Heart right ventricle (tissue), 16 donors: ENCODE measurements at regions not wholly inside any gene's neighbourhood (a gene's known extent, or its start where the extent isn't known, plus 50 kb on each side); places are given as distances from the start of the nearest gene placed in this dataset.
A peak's percentile ranks its signal among the peaks of the same experiment; 100 is the strongest.

ENCODE experiments used
- ATAC-seq, 8 donors: fragments of 200-7000 bp; cut with Tn5 transposase; one replicate each; pipeline ENCODE4 v1.9.1; 2020; ENCODE audit warnings: mild to moderate bottlenecking in 8 of 8, moderate library complexity in 8 of 8, moderate number of reproducible peaks in 1 of 8
- DNase-seq, 2 donors: peaks; one replicate each; pipeline ENCODE4 v3.0.0-alpha.2; 2020
- H3K27ac ChIP-seq, 10 donors: fragments of 200-600 bp; sonication (generic) in 2 of 10; one replicate each; pipeline versions ENCODE4 v1.5.0 to v1.8.0; 2020 to 2022; ENCODE audit warnings: mild to moderate bottlenecking in 3 of 10
- H3K27me3 ChIP-seq, 7 donors: fragments of 200-600 bp; one replicate each; pipeline ENCODE4 v1.8.0; 2021 to 2022; ENCODE audit warnings: mild to moderate bottlenecking in 2 of 7
- H3K36me3 ChIP-seq, 9 donors: fragments of 200-600 bp; sonication (generic) in 1 of 9; one replicate each; pipeline versions ENCODE4 v1.5.0 to v1.8.0; 2020 to 2022; ENCODE audit warnings: mild to moderate bottlenecking in 2 of 9
- H3K4me1 ChIP-seq, 9 donors: fragments of 200-600 bp; sonication (generic) in 1 of 9; one replicate each; pipeline versions ENCODE4 v1.5.0 to v1.8.0; 2020 to 2022; ENCODE audit warnings: mild to moderate bottlenecking in 4 of 9
- H3K4me3 ChIP-seq, 10 donors: fragments of 200-600 bp; sonication (generic) in 2 of 10; one replicate each; pipeline versions ENCODE4 v1.5.0 to v1.8.0; 2020 to 2022; ENCODE audit warnings: mild to moderate bottlenecking in 7 of 10, moderate library complexity in 2 of 10
- H3K9me3 ChIP-seq, 11 donors: fragments of 200-600 bp in 10 of 11; sonication (generic) in 2 of 11; one replicate each; pipeline versions ENCODE4 v1.5.0 to v1.8.0; 2013 to 2022; ENCODE audit warnings: mild to moderate bottlenecking in 2 of 11, control low read depth in 1 of 11, moderate library complexity in 1 of 11
- WGBS, 2 donors: extraction: QIAGEN DNeasy Blood & Tissue Kit; methylation state at CpG; one replicate each; pipeline ENCODE4 v1.1.7; 2013; ENCODE audit warnings: inconsistent platforms in 1 of 2; 5-methylcytosine and 5-hydroxymethylcytosine counted together
- intact Hi-C, 10 donors: fragments of 100-400 bp; cut with DNase I; formaldehyde crosslinking; loops; one replicate each; pipeline versions ENCODE4 v1.11.1 to v1.14.2; 2022
- TF ChIP-seq, protein P1 (sequence below), 9 donors: fragments of 200-600 bp; sonication (generic) in 2 of 9; IDR thresholded peaks; one replicate each; pipeline versions ENCODE4 v1.5.0 to v1.8.0; 2021 to 2022; ENCODE audit warnings: antibody characterized with exemption in 9 of 9, mild to moderate bottlenecking in 5 of 9, moderate library complexity in 1 of 9
- donor health status: Arrhythmogenic right ventricular cardiomyopathy.
- donor health status: ischemic (EF 13 %, LVEDD 7.1; RV severe dilation, severe dysfunction).
- donor health status: healthy with polysubstance abuse.
- donor health status: DM: no; HTN: yes; CAD: no.
- donor health status: DM: no; HTN: no; CAD: no.
- donor health status: ischemic (EF 25% LVEDD 6.9; RV normal size, moderate dysfunction).
- donor health status: ischemic (EF 25% LVEDD 5.7; RV mildly dilated, moderate dysfunction).
- donor health status: healthy.
- donor health status: DM: yes; HTN: yes; CAD: no.
- donor health status: Ischemic cardiomyopathy.
- donor health status: ischemic (EF 35%, LVEDD 5.7; RV mildly dilated, moderate dysfunction).
- donor health status: nonischemic (EF 11% LVEDD 7.7; RV severe dilation, severe dysfunction).
- donor health status: DM: yes; HTN: yes; CAD: no.
- donor health status: PGD.
- donor health status: ischemic (EF 29% LVEDD 5.4; RV normal size, mild dysfunction).
- donor health status: nonischemic (EF 23%, LVEDD 6.1; RV moderate dilation, normal function).

DNA sequence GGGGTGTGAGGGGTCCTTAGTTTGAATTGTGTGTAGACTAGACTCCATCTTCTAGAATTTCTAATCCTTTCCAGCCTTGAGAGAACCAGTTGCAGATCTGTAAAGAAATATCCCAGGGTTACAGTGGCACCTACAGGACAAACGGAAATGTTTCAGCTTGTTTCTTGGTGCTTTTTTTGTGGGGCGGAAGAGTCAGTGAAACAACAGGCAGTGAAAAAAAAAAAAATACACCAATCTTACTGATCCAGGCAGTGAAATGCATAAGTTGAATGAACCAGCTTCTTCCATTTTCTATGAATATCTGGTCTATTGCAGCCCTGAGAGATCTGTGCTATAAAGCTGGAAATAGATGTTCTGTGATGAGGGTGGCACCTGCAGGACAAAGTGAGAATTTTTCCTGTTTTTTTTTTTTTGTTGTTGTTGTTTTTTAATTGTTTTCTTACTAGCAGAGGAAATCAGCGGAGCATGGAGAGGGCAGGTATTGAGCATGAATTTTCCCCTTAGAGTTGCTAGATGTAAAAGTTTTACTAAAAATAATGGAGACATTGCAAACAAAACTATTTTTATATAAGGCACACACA, 81.9 kb upstream of the DYNC1I1 start:
- Histone ChIP-seq H3K4me3 (peak overlapping the region in 2 of 10 donors; percentile 3 to 33), H3K36me3 (no peaks in the 10 kb centered on the region), H3K9me3 (no peaks in the 10 kb centered on the region), H3K27ac (no peak overlapping the region), H3K4me1 (peaks cover 0 to 8% (median 0%) of the 10 kb centered on the region in 9 donors), H3K27me3 (no peaks in the 10 kb centered on the region)
- peak in 1 of 2 donors; percentile 16 for DNase-seq
- intact Hi-C loops, result loop anchor here in 2 of 10 donors (1.0 to 10.0 kb wide), 3 partner anchors 180 to 1406 kb away; no protein-coding TSS in a partner anchor
- 6 to 12% methylated on average over 3 of the region's 3 CpGs for WGBS, 2 donors
- ATAC-seq, result peak; percentile 36 to 82 (median 61)
- TF ChIP-seq, protein P1, sequence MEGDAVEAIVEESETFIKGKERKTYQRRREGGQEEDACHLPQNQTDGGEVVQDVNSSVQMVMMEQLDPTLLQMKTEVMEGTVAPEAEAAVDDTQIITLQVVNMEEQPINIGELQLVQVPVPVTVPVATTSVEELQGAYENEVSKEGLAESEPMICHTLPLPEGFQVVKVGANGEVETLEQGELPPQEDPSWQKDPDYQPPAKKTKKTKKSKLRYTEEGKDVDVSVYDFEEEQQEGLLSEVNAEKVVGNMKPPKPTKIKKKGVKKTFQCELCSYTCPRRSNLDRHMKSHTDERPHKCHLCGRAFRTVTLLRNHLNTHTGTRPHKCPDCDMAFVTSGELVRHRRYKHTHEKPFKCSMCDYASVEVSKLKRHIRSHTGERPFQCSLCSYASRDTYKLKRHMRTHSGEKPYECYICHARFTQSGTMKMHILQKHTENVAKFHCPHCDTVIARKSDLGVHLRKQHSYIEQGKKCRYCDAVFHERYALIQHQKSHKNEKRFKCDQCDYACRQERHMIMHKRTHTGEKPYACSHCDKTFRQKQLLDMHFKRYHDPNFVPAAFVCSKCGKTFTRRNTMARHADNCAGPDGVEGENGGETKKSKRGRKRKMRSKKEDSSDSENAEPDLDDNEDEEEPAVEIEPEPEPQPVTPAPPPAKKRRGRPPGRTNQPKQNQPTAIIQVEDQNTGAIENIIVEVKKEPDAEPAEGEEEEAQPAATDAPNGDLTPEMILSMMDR (IDR thresholded peaks at IDR 0.05), result peak; percentile 35 to 77 (median 60)

- ATAC-seq (peak in 6 of 8 donors; percentile 17 to 73 (median 50)), DNase-seq (no peak)
- H3K4me1 ChIP-seq, result peaks cover 0 to 17% (median 4%) of the 10 kb centered on the region in 9 donors
- intact Hi-C loops, result loop anchor here in 8 of 10 donors (2.0 to 10.0 kb wide), 5 partner anchors 94 to 177 kb away; partner anchors contain the start of gene PDK4 (in 2 of the 8)
- TF ChIP-seq, protein P1 (IDR thresholded peaks at IDR 0.05), result no peak
- no peak overlapping the region for H3K4me3 ChIP-seq
- WGBS, 2 donors, result 73 to 79% methylated on average over 7 of the region's 7 CpGs
- no peaks in the 10 kb centered on the region for H3K9me3 ChIP-seq
- no peaks in the 10 kb centered on the region for H3K27me3 ChIP-seq
- H3K27ac ChIP-seq, result no peak overlapping the region
- no peaks in the 10 kb centered on the region for H3K36me3 ChIP-seq
These were observed 83.3 kb upstream of the DYNC1I1 start for GRCh38 chr7:95688931-95689495.

- no peaks in the 10 kb centered on the region for H3K27me3 ChIP-seq
- ATAC-seq (peak in 6 of 8 donors; percentile 16 to 52 (median 44)), DNase-seq (peak in 1 of 2 donors; percentile 17)
- WGBS, 2 donors, result 14 to 19% methylated on average over 4 of the region's 4 CpGs
- H3K9me3 ChIP-seq, result no peaks in the 10 kb centered on the region
- no peak overlapping the region for H3K27ac ChIP-seq
- H3K36me3 ChIP-seq, result no peaks in the 10 kb centered on the region
- intact Hi-C loops, result loop anchor here (1.0 to 10.0 kb wide), 7 partner anchors 93 to 176 kb away; partner anchors contain the start of gene PDK4 (in 2 of the 10)
- H3K4me1 ChIP-seq, result peaks cover 0 to 23% (median 4%) of the 10 kb centered on the region in 9 donors
- TF ChIP-seq, protein P1 (IDR thresholded peaks at IDR 0.05), result peak; percentile 5 to 61 (median 48)
- H3K4me3 ChIP-seq, result no peak overlapping the region
These were observed 84.5 kb upstream of the DYNC1I1 start for GRCh38 chr7:95687759-95688343.

GRCh38 chr7:95686109-95686508, 86.2 kb upstream of the DYNC1I1 start:
- Histone ChIP-seq H3K27ac (no peak overlapping the region), H3K27me3 (no peaks in the 10 kb centered on the region), H3K4me1 (peaks cover 0 to 26% (median 4%) of the 10 kb centered on the region in 9 donors), H3K9me3 (no peaks in the 10 kb centered on the region), H3K36me3 (no peaks in the 10 kb centered on the region), H3K4me3 (no peak overlapping the region)
- TF ChIP-seq, protein P1 (IDR thresholded peaks at IDR 0.05), result peak in 8 of 9 donors; percentile 37 to 71 (median 56)
- 11 to 16% methylated on average over 4 of the region's 4 CpGs for WGBS, 2 donors
- intact Hi-C loops, result loop anchor here in 9 of 10 donors (1.0 to 10.0 kb wide), 7 partner anchors 91 to 175 kb away; partner anchors contain the start of gene PDK4 (in 2 of the 9)
- DNase-seq, result peak; percentile 14 to 40
- peak; percentile 47 to 81 (median 66) for ATAC-seq
